GM19238 (cell line): ENCODE measurements at regions not wholly inside any gene's neighbourhood (a gene's known extent, or its start where the extent isn't known, plus 50 kb on each side); places are given as distances from the start of the nearest gene placed in this dataset.
"Not testable (repeated sequence)": the region's sequence is repeated elsewhere in the genome, so short reads cannot be mapped to it uniquely, and the experiment has no call there.

Experiments
- DNase-seq: peaks from one replicate; pipeline ENCODE4 v3.0.0; 2011; ENCODE audit warnings: low spot score; ENCODE audit not compliant: insufficient read length

DNA sequence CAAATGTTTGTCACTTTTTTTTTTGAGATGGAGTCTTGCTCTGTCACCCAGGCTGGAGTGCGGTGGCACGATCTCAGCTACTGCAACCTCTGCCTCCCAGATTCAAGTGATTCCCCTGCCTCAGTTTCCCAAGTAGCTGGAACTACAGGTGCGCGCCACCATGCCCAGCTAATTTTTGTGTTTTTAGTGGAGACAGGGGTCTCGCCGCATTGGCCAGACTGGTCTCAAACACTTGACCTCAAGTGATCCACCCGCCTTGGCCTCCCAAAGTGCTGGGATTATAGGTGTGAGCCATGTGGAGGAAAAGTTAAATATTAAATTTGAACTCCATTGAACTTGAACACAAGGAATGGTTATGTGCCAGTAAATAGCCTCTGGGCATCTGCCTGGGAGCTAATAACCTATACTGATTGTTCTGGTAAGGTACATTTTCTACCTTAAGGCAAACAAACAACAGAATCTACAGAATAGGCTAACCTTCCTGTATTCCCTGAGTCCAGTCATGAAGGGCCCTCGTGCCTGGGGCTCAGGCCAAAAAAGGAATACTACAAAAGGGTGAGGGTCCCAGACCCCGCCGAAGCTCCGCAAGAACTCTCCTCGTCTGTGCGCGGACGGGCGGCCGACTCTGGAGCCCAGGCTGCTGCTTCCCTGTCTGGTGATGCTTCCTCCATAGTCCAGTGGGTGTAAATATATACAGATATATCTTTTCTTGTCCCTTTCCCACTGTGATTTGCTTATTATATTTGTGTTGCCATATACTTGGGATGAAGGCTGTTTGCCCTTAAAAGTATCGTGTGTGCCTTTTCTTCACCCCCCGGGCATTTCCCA, 74.0 kb upstream of the EIF5 start:
- no peak for DNase-seq

DNA sequence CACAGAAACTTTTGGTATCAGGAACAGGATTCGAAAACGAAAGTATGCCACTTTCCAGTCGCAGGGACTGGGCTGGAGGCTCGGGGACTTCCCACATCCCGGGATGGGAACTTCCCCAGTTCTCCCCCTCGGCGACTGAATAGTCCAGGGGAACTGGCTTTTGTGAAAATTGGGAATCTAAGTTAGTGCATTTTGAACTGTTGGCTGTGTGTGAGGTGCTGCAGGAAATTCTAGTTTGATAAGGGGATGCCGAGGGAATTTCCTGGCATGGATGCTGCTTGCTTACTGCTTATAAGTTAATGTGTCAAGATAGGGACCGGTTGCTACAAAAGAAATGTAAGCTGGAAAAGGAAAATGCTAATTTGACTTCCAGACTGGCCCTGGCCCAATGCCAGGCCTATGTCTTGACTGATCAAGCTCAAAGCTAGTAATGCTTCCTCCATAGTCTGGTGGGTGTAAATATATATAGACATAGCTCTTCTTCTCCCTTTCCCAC, 73.4 kb upstream of the EIF5 start:
- no peak for DNase-seq

DNA sequence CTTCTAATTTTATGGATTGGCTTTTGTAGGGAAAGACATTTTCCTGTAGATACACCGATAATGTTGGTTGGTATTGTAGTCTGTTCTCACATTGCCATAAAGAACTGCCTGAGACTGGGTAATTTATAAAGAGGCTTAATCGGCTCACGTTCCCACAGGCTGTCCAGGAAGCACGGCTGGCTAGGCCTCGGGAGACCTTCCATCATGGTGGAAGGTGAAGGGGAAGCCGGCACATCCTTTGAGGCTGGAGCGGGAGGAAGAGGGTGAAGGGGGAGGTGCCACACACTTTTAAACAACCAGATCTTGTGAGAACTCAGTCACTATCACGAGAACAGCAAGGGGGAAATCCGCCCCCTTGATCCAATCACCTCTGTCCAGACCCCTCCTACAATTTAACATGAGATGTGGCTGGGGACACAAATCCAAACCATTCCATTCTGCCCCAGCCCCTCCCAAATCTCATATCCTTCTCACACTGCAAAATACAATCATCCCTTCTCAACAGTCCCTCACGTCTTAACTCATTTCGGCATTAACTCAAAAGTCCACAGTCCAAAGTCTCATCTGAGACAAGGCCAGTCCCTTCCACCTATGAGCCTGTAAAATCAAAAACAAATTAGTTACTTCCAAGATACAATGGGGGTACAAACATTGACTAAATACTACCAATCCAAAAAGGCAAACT, 66.7 kb upstream of the EIF5 start:
- no peak for DNase-seq

DNA sequence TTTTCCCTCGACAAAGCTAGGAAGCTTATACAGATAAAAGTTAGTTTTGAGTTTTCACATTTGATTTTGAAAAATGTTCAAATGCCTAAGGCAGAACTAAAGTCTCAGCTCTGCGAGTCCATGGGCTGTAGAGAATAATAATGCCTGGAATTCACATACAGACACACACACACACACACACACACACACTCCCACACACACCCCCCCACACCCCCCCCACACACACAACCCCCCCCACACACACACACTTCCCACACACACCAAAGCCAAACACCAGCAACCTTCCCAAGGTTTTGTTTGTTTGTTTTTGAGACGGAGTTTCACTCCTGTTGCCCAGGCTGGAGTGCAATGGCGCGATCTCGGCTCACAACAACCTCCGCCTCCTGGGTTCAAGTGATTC, 62.8 kb upstream of the EIF5 start:
- DNase-seq, result no peak

DNA sequence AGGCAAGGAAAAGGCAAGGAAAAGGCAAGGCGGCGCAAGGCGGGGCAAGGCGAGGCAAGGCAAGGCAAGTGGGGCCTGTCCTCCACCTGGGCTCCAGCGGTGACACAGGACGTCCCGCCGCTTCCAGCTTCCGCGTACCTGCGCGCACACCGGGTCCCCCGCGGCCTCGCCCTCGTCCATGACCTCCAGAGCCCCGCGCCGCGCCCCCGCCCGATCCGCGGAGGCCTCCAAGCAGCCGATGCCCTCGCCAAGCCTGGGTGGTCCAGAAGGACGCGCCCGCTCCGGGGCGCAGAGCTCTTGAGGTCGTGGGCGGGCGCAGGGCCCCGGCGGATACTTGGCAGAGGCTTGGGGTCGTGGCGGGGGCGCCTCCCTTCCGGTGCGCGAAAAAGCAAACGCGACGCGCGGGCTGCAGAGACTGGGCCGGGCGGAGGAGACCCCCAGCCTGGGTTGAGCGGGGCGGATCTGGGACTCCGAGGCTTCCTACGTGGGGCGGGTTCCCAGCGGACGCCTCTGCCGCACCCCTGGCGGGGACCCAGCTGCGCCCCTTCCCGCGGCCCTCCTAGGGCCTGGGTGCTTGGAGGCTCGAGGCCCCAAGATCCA, 60.8 kb upstream of the EIF5 start:
- DNase-seq, result no peak

DNA sequence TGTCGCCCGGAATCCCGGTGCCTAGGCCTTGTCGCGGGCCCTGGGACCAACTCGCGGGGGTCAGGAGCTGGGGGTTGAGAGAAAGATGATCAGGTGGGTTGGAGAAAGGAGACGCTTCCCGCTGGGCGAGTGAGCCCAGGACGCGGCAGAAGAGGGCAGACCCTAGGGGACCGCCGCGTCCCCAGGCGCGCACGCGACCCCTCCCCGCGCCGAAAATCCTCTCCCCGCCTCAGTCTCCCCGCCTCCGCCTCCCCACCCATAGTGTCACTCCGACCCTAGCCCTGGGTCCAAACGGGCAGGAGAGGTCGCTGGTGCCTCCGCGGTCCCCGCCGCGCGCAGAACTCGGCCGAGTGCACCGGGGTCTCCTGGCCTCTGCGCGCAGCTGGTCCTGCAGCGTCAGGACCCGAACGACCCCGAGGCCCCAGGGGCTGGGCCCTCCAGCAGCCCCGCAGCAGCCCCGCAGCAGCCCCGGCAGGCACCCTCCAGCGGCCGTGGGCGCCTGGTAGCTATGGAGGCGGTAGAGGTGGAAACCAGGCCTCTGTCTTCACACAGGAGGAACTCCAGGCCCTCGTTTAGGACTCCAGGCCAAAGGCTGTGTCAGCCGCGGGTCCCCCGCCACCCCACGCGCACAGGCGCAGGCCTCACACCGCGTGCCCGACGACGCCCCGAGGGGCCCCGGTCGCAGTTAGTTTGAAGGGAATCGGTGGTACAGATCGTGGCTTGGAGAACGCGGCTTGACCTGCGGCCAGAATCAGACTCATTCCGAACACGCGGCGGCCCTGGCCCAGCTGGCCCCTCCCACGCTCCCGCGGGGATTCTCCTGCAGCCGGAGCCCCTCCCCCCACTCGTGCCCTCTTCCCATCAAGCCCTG, 60.1 kb upstream of the EIF5 start:
- DNase-seq, result no peak

DNA sequence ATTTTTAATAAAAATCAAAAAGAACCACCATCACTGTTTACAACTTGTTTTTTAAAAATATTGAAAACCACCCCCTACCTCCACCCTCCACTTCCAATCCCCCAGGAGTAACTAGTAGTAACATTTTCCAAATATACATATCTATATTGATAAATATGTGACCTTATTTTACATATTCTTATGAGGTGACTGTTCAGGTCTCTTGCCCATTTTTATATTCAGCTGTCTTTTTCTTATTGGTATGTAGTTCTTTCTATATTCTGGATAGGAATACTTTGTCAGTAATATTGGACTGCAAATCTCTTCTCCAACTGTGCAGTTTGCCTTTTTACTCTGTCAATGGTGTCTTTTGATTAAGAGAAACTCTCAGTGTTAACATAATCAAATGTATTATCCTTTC, 59.0 kb upstream of the EIF5 start:
- no peak for DNase-seq

DNA sequence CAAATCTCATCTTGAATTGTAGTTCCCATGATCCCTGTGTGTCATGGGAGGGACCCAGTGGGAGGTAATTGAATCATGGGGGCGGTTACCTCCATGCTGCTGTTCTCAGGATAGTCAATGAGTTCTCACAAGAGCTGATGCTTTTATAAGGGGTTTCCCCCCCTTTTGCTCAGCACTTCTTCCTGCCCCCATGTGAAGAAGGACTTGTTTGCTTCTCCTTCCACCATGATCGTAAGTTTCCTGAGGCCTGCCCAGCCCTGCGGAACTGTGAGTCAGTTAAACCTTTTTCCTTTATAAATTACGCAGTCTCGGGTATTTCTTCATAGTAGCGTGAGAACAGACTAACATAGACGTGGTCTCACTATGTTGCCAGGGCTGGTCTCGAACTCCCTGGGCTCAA, 56.1 kb upstream of the EIF5 start:
- DNase-seq, result no peak

DNA sequence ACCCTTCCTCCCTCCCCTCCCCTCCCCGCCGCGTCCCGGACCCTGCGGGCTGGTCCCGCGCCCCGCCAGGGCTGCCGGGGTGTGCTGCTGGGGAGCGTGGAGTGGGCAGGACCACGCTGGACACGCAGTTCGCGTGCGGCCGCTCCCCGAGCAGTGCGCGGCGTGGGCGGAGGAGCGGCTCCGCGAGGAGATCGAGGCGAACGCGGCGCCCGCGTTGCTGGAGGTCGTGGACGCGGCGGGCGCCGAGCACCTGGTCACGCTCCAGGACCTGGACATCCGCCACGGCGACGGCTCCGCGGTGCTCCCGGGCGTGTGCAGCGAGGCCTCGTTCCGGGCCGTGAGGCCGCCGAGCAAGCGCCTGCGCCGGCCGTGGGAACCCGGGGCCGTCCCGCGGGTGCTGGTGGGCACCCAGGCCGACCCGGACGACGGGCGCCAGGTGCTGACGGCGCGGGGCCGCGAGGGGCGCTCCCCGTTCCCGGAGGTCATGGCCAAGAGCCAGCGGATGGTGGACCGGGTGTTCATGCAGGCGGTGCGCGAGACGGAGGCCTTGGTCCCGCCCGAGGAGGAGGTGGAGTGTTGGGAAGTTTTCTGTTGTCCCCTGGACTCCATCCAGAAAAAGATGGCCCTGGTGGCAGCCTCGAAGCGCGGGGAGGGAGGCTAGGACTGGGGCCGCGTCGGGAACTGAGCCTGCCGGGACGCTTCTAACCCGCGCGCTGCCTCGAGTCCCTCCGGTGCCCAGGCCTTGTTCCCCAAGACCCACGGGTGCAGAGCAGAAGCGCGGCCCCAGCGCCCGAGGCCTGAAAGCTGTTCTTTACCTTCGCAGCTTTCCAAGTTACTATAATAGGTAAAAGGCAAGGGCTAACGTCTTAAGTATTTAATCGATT, 54.7 kb upstream of the EIF5 start:
- no peak for DNase-seq

DNA sequence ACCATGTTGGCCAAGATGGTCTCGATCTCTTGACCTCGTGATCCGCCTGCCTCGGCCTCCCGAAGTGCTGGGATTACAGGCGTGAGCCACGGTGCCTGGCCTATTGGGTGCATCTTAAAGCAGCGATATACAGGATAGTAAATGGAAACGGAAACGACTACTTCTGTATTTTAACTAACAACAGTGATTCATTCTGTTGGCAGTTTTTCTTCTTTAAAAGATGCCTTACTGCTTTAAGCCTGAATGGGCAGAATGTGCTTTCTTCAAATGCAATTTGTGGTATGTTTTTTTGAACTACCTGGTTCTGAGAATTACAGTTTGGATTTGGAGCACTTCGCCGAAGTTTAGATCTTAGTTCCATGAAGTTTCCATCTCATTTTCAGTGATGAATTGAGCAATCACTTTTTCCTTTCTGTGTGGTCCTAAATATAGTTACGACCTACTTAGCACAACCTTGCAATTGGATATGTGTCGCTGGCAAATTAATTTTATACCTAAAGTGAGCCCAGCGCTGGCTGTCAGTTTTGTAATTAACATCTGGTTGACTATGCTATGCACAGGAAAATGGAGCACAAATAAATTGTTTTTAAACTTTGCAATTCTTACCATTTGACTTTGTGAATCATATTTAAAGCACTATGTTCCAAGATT, 53.6 kb upstream of the EIF5 start:
- no peak for DNase-seq

DNA sequence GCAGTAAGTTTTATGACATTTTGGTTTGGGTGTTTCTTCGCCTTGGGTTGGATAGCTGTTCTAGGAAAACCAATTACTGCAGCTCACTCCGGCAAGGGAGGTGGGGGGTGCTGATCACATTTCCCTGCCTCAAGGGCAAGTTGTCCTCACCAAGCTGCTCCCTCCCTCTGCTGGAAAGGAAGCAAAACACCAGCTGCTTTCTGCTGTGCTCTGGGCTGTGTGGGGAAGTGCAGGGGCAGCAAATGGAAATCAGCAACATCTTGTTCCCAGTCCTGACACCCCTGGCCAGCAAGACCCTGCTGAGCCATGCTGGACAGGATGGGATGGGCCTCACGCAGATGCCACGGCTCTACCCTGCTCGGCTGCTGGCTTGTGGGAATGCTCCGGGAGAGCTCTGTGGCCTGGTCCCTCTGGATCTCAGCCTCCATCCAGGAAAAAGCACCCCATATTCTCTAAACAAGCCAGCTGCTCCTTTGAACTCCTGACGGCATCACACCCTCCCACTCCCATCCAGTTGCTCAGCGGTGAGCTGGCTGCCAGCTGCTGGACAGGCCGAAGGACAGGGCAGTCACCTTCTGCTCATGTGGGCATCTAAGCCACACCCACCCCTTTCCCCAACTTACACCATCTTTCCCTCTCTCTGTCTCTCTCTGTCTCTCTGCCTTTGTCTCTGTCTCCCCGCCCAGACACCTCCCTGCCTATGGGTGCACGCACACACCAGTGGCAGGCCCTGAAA, 52.4 kb upstream of the EIF5 start:
- no peak for DNase-seq

DNA sequence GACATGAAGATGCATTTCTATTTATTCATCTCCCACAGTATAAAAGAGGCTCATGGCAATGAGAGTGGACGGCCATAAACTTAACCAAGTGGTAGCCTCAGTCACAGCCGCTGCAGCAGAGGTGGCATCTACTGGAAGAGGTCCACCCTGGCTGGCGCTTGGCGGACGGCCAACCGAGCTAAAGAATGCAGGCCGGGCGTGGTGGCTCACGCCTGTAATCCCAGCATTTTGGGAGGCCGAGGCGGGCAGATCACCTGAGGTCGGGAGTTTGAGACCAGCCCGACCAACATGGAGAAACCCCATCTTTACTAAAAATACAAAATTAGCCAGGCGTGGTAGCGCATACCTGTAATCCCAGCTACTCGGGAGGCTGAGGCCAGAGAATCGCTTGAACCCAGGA, 51.7 kb upstream of the EIF5 start:
- DNase-seq, result not testable (repeated sequence)

DNA sequence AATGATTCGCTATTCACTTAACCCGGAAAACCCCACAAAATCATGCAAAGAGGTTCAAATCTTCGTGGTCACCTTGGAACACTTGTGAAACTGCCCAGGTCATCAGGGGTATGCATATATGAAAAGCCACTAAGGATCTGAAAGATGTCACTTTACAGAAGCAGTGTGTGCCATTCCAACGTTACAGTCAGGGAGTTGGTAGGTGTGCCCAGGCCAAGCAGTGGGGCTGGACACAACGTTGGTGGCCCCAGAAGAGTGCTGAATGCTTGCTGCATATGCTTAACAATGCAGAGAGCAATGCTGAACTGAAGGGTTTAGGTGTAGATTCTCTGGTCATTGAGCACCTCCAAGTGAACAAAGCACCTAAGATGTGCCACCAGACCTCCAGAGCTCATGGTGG, 51.1 kb upstream of the EIF5 start:
- DNase-seq, result no peak

DNA sequence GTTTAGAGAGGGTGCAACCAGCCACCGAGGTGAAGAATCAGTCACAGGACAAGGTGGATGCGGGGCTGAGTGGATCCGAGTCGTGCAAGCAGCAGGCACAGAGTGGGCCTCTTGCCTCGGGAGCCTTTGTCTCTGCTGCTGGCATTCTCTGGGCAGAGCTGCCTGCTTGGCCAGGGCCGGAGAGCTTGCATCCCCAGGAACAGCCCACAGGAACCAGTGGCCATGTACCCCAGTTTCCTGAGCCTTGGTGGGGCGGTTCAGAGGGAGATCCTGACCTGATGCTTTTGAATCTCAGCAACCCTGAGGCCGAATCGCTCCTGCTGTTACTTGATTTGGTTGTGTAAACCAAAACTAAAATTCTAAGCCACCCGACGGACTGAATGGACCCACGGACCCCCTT, 50.1 kb upstream of the EIF5 start:
- DNase-seq, result no peak
